Prostate gland (tissue), 2 donors: ENCODE measurements at regions not wholly inside any gene's neighbourhood (a gene's known extent, or its start where the extent isn't known, plus 50 kb on each side); places are given as distances from the start of the nearest gene placed in this dataset.

Experiments used
- POLR2A ChIP-seq: fragments of 450-650 bp; IDR thresholded peaks from one replicate; pipeline ENCODE4 v1.6.1; 2016; ENCODE audit warnings: antibody characterized with exemption, mild to moderate bottlenecking
- POLR2AphosphoS5 ChIP-seq: sonication (generic); formaldehyde crosslinking; IDR thresholded peaks from one replicate; pipeline ENCODE4 v1.6.1; 2017; ENCODE audit warnings: antibody characterized with exemption
- TF ChIP-seq, protein P1 (sequence below), 4 experiments: fragments of 200-600 bp in 2 of 4; fragments of 450-650 bp in 2 of 4; sonication (generic) in 2 of 4; IDR thresholded peaks; 1 replicate in 3 of 4; 2 replicates in 1 of 4; pipeline ENCODE4 v1.5.1; 2016 to 2019; ENCODE audit warnings: antibody characterized with exemption in 4 of 4, mild to moderate bottlenecking in 2 of 4, moderate library complexity in 2 of 4

DNA sequence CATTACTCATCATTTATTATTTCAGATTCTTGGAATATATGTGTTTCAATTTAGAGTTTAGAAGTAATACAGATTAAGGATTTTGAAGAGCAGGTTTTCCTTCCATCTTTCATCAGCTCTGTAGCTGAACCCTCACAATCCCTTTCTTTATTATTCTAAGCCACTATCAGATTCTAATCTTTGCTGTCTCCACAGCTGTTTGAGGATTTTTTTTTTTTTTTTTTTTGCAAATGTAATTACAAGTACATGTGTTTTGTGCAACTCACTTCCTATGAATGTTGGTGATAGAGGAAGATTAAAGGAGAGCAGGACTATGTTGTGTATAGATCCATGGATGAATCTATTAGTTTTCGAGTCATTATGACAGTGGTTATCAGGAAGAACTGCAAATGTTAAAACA is 87.4 kb upstream of the TENM3 start:
- no peak for TF ChIP-seq POLR2AphosphoS5
- TF ChIP-seq, protein P1, sequence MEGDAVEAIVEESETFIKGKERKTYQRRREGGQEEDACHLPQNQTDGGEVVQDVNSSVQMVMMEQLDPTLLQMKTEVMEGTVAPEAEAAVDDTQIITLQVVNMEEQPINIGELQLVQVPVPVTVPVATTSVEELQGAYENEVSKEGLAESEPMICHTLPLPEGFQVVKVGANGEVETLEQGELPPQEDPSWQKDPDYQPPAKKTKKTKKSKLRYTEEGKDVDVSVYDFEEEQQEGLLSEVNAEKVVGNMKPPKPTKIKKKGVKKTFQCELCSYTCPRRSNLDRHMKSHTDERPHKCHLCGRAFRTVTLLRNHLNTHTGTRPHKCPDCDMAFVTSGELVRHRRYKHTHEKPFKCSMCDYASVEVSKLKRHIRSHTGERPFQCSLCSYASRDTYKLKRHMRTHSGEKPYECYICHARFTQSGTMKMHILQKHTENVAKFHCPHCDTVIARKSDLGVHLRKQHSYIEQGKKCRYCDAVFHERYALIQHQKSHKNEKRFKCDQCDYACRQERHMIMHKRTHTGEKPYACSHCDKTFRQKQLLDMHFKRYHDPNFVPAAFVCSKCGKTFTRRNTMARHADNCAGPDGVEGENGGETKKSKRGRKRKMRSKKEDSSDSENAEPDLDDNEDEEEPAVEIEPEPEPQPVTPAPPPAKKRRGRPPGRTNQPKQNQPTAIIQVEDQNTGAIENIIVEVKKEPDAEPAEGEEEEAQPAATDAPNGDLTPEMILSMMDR (IDR thresholded peaks at IDR 0.05) = no peak
- TF ChIP-seq POLR2A = no peak
